ENCODE measurements at regions not wholly inside any gene's neighbourhood (a gene's known extent, or its start where the extent isn't known, plus 50 kb on each side); places are given as distances from the start of the nearest gene placed in this dataset.
"Not testable (repeated sequence)": the region's sequence is repeated elsewhere in the genome, so short reads cannot be mapped to it uniquely, and the experiment has no call there.

DNA sequence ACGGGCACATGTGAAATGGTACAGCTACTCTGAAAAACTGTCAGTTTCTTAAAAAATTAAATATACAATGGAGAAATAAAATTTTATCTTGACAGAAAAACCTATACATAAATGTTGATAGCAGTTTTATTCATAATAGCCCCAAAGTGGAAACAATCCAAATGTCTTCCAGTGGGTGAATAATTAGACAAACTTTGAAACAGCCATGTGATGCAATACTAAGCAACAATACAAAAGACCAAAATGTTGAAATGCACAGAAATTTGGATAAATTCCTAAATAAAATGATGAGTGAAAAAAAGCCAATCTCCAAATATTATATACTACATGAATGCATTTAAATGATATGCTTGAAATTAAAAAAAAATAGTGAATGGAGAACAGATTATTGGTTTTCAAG is 523.1 kb downstream of the HTR1B start:
- H3K36me3 ChIP-seq (ENCODE audit: low read depth): no peaks in the 10 kb centered on the region
- no peak for DNase-seq (ENCODE audit: low spot score)
- no peak overlapping the region for H3K27ac ChIP-seq (ENCODE audit: poor library complexity, severe bottlenecking)
- no peak overlapping the region for H3K4me3 ChIP-seq (ENCODE audit: severe bottlenecking)
- H3K4me1 ChIP-seq (ENCODE audit: insufficient read depth, poor library complexity, severe bottlenecking): no peaks in the 10 kb centered on the region
- no peak for TF ChIP-seq CTCF (IDR thresholded peaks at IDR 0.05; ENCODE audit: poor library complexity, severe bottlenecking)
- H3K27me3 ChIP-seq (ENCODE audit: insufficient read depth, poor library complexity, severe bottlenecking): no peaks in the 10 kb centered on the region
- H3K9me3 ChIP-seq (ENCODE audit: severe bottlenecking): no peaks in the 10 kb centered on the region
- no peak for ATAC-seq (ENCODE audit: low read depth)

GRCh38 chr6:76914737-76915136 is 548.6 kb downstream of the HTR1B start:
- no peak for DNase-seq (ENCODE audit: low spot score)
- Histone ChIP-seq H3K9me3 (ENCODE audit: severe bottlenecking) (no peaks in the 10 kb centered on the region), H3K27ac (ENCODE audit: poor library complexity, severe bottlenecking) (no peak overlapping the region), H3K27me3 (ENCODE audit: insufficient read depth, poor library complexity, severe bottlenecking) (no peaks in the 10 kb centered on the region), H3K36me3 (ENCODE audit: low read depth) (no peaks in the 10 kb centered on the region), H3K4me1 (ENCODE audit: insufficient read depth, poor library complexity, severe bottlenecking) (peaks cover 4% of the 10 kb centered on the region), H3K4me3 (ENCODE audit: severe bottlenecking) (no peak overlapping the region)
- TF ChIP-seq CTCF (IDR thresholded peaks at IDR 0.05; ENCODE audit: poor library complexity, severe bottlenecking): no peak
- ATAC-seq (ENCODE audit: low read depth): no peak

DNA sequence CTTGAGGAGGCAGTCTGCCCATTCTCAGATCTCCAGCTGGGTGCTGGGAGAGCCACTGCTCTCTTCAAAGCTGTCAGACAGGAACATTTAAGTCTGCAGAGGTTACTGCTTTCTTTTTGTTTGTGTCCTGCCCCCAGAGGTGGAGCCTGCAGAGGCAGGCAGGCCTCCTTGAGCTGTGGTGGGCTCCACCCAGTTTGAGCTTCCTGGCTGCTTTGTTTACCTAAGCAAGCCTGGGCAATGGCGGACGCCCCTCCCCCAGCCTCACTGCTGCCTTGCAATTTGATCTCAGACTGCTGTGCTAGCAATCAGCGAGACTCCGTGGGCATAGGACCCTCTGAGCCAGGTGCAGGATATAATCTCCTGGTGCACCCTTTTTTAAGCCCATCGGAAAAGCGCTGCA is 557.8 kb downstream of the HTR1B start:
- H3K36me3 ChIP-seq (ENCODE audit: low read depth); H3K27me3 ChIP-seq (ENCODE audit: insufficient read depth, poor library complexity, severe bottlenecking); H3K9me3 ChIP-seq (ENCODE audit: severe bottlenecking); DNase-seq (ENCODE audit: low spot score); H3K4me3 ChIP-seq (ENCODE audit: severe bottlenecking); ATAC-seq (ENCODE audit: low read depth); H3K27ac ChIP-seq (ENCODE audit: poor library complexity, severe bottlenecking); H3K4me1 ChIP-seq (ENCODE audit: insufficient read depth, poor library complexity, severe bottlenecking): not testable (repeated sequence)

GRCh38 chr6:76892542-76892941 is 570.7 kb downstream of the HTR1B start:
- H3K4me1 ChIP-seq (ENCODE audit: insufficient read depth, poor library complexity, severe bottlenecking): no peaks in the 10 kb centered on the region
- H3K4me3 ChIP-seq (ENCODE audit: severe bottlenecking): no peak overlapping the region
- TF ChIP-seq CTCF (IDR thresholded peaks at IDR 0.05; ENCODE audit: poor library complexity, severe bottlenecking): no peak
- no peaks in the 10 kb centered on the region for H3K27me3 ChIP-seq (ENCODE audit: insufficient read depth, poor library complexity, severe bottlenecking)
- no peaks in the 10 kb centered on the region for H3K36me3 ChIP-seq (ENCODE audit: low read depth)
- no peak overlapping the region for H3K27ac ChIP-seq (ENCODE audit: poor library complexity, severe bottlenecking)
- no peak for DNase-seq (ENCODE audit: low spot score)
- no peak for ATAC-seq (ENCODE audit: low read depth)
- no peaks in the 10 kb centered on the region for H3K9me3 ChIP-seq (ENCODE audit: severe bottlenecking)

- Histone ChIP-seq H3K36me3 (ENCODE audit: low read depth) (no peaks in the 10 kb centered on the region), H3K9me3 (ENCODE audit: severe bottlenecking) (no peaks in the 10 kb centered on the region), H3K27me3 (ENCODE audit: insufficient read depth, poor library complexity, severe bottlenecking) (no peaks in the 10 kb centered on the region), H3K4me1 (ENCODE audit: insufficient read depth, poor library complexity, severe bottlenecking) (no peaks in the 10 kb centered on the region), H3K4me3 (ENCODE audit: severe bottlenecking) (no peak overlapping the region), H3K27ac (ENCODE audit: poor library complexity, severe bottlenecking) (no peak overlapping the region)
- TF ChIP-seq CTCF (IDR thresholded peaks at IDR 0.05; ENCODE audit: poor library complexity, severe bottlenecking): no peak
- no peak for DNase-seq (ENCODE audit: low spot score)
- ATAC-seq (ENCODE audit: low read depth): no peak
Observed at GRCh38 chr6:76888351-76888750, 574.9 kb downstream of the HTR1B start.

All from RWPE2 (cell line).